GM23338 (cell line): ENCODE measurements at regions not wholly inside any gene's neighbourhood (a gene's known extent, or its start where the extent isn't known, plus 50 kb on each side); places are given as distances from the start of the nearest gene placed in this dataset.

Experiments used
- ATAC-seq: fragments of 200-7000 bp; cut with Tn5 transposase; 3 replicates; pipeline ENCODE4 v1.9.1; 2020
- DNase-seq: peaks from one replicate; pipeline ENCODE4 v3.0.0-alpha.2; 2015; ENCODE audit warnings: low spot score
- H2AFZ ChIP-seq: fragments of 200-600 bp; sonication (generic); 2 replicates; pipeline ENCODE4 v1.8.0; 2016; ENCODE audit warnings: antibody characterized with exemption, mild to moderate bottlenecking, moderate library complexity
- H3F3A ChIP-seq: fragments of 200-600 bp; sonication (generic); replicated peaks from 2 replicates; pipeline ENCODE4 v1.8.0; 2017; ENCODE audit warnings: antibody characterized with exemption, mixed run types, low read depth
- H3K27ac ChIP-seq: fragments of 200-600 bp; sonication (generic); 2 replicates; pipeline ENCODE4 v1.6.1; 2016; ENCODE audit warnings: low read depth
- H3K27me3 ChIP-seq: fragments of 200-600 bp; sonication (generic); 2 replicates; pipeline ENCODE4 v1.8.0; 2016; ENCODE audit warnings: mild to moderate bottlenecking, mixed run types, moderate library complexity; ENCODE audit not compliant: insufficient read depth
- H3K36me3 ChIP-seq: fragments of 200-600 bp; sonication (generic); 2 replicates; pipeline ENCODE4 v1.8.0; 2016; ENCODE audit warnings: mild to moderate bottlenecking; ENCODE audit not compliant: insufficient read depth
- H3K4me1 ChIP-seq: fragments of 200-600 bp; sonication (generic); 2 replicates; pipeline ENCODE4 v1.8.0; 2016; ENCODE audit warnings: mild to moderate bottlenecking, moderate library complexity; ENCODE audit not compliant: insufficient read depth
- H3K4me2 ChIP-seq: fragments of 200-600 bp; sonication (generic); 2 replicates; pipeline ENCODE4 v1.7.1; 2017; ENCODE audit warnings: mixed run types
- H3K4me3 ChIP-seq: fragments of 200-600 bp; sonication (generic); 2 replicates; pipeline ENCODE4 v1.6.1; 2016; ENCODE audit warnings: mixed run types
- H3K79me2 ChIP-seq: fragments of 200-600 bp; sonication (generic); replicated peaks from 2 replicates; pipeline ENCODE4 v1.8.0; 2017; ENCODE audit warnings: mild to moderate bottlenecking; ENCODE audit not compliant: insufficient read depth
- H3K9me2 ChIP-seq: fragments of 200-600 bp; sonication (generic); 2 replicates; pipeline ENCODE4 v1.8.0; 2017; ENCODE audit not compliant: insufficient read depth
- H4K20me1 ChIP-seq: fragments of 200-600 bp; sonication (generic); replicated peaks from 2 replicates; pipeline ENCODE4 v1.8.0; 2017; ENCODE audit warnings: mild to moderate bottlenecking; ENCODE audit not compliant: insufficient read depth
- H3K27ac Mint-ChIP-seq: 2 replicates; pipeline ENCODE4 v1.8.0; 2020; ENCODE audit warnings: inconsistent platforms, mild to moderate bottlenecking, moderate library complexity, mixed read lengths
- H3K27me3 Mint-ChIP-seq: 3 replicates; pipeline ENCODE4 v1.8.0; 2022; ENCODE audit warnings: low read depth, mild to moderate bottlenecking, moderate library complexity, mixed read lengths, inconsistent platforms; ENCODE audit not compliant: insufficient read depth, poor library complexity
- H3K36me3 Mint-ChIP-seq: 3 replicates; pipeline ENCODE4 v1.8.0; 2021; ENCODE audit warnings: low read depth, mild to moderate bottlenecking, inconsistent platforms, moderate library complexity, mixed read lengths
- H3K4me1 Mint-ChIP-seq: 3 replicates; pipeline ENCODE4 v1.8.0; 2020; ENCODE audit warnings: mild to moderate bottlenecking, inconsistent platforms, mixed read lengths
- H3K4me3 Mint-ChIP-seq: 3 replicates; pipeline ENCODE4 v1.8.0; 2021; ENCODE audit warnings: moderate library complexity, mild to moderate bottlenecking, inconsistent platforms, mixed read lengths
- H3K9me3 Mint-ChIP-seq: 3 replicates; pipeline ENCODE4 v1.8.0; 2020; ENCODE audit warnings: moderate library complexity, mild to moderate bottlenecking, inconsistent platforms, mixed read lengths
- CREB1 ChIP-seq: fragments of 250-450 bp; sonication (Bioruptor Pico); IDR thresholded peaks from 2 replicates; pipeline ENCODE4 v1.5.0; 2020; ENCODE audit warnings: low read depth, mild to moderate bottlenecking, moderate library complexity
- CTCF ChIP-seq, 2 experiments: fragments of 200-600 bp in 1 of 2; sonication (generic) in 1 of 2; conservative IDR thresholded peaks; 2 replicates each; pipeline versions ENCODE4 v1.5.1 to v1.6.1; 2016 to 2017; ENCODE audit warnings: antibody characterized with exemption in 2 of 2, low read depth in 2 of 2, mild to moderate bottlenecking in 2 of 2, moderate library complexity in 1 of 2
- ETS1 ChIP-seq: IDR thresholded peaks from 2 replicates; pipeline ENCODE4 v1.6.1; 2016; ENCODE audit warnings: antibody characterized with exemption
- EZH2 ChIP-seq: fragments of 200-600 bp; sonication (generic); IDR thresholded peaks from one replicate; pipeline ENCODE4 v1.8.0; 2017; ENCODE audit warnings: antibody characterized with exemption, mild to moderate bottlenecking, low read depth; ENCODE audit not compliant: unreplicated experiment
- EZH2phosphoT487 ChIP-seq: fragments of 200-600 bp; sonication (generic); IDR thresholded peaks from one replicate; pipeline ENCODE4 v1.8.1; 2018; ENCODE audit warnings: antibody characterized with exemption; ENCODE audit not compliant: unreplicated experiment
- JUNB ChIP-seq: IDR thresholded peaks from one replicate; pipeline ENCODE4 v1.6.1; 2016; ENCODE audit warnings: antibody characterized with exemption; ENCODE audit not compliant: unreplicated experiment
- NANOG ChIP-seq: IDR thresholded peaks from 2 replicates; pipeline ENCODE4 v1.6.1; 2016; ENCODE audit warnings: antibody characterized with exemption, borderline replicate concordance
- POLR2AphosphoS5 ChIP-seq: IDR thresholded peaks from 2 replicates; pipeline ENCODE4 v1.6.1; 2016; ENCODE audit warnings: antibody characterized with exemption, low read depth
- REST ChIP-seq: IDR thresholded peaks from one replicate; pipeline ENCODE4 v1.6.1; 2018; ENCODE audit warnings: antibody characterized with exemption; ENCODE audit not compliant: unreplicated experiment
- STAT1 ChIP-seq: IDR thresholded peaks from one replicate; pipeline ENCODE4 v1.6.1; 2016; ENCODE audit warnings: antibody characterized with exemption; ENCODE audit not compliant: unreplicated experiment
- ZNF114 ChIP-seq: fragments of 250-450 bp; sonication (Bioruptor Pico); IDR thresholded peaks from 2 replicates; pipeline ENCODE4 v1.5.0; 2020; ENCODE audit warnings: mild to moderate bottlenecking, moderate library complexity
- ZNF331 ChIP-seq: fragments of 250-450 bp; sonication (Bioruptor Pico); IDR thresholded peaks from 2 replicates; pipeline ENCODE4 v1.5.0; 2020; ENCODE audit warnings: low read depth, mild to moderate bottlenecking, moderate library complexity
- ZNF462 ChIP-seq: fragments of 250-450 bp; sonication (Bioruptor Pico); IDR thresholded peaks from 2 replicates; pipeline ENCODE4 v1.5.0; 2020; ENCODE audit warnings: mild to moderate bottlenecking, moderate library complexity

- Histone ChIP-seq H2AFZ (0 out of 2 replicates have a peak overlapping the region, but pooled peaks have one; percentile 32), H3K4me2 (no peak overlapping the region), H3K4me1 (no peaks in the 10 kb centered on the region), H3K9me2 (peaks cover 3% of the 10 kb centered on the region; the same call in 1 of the 2 replicates), H3K79me2 (no peaks in the 10 kb centered on the region), H3K36me3 (no peaks in the 10 kb centered on the region), H3K27ac (no peak overlapping the region), H3F3A (no peaks in the 10 kb centered on the region), H3K4me3 (no peak overlapping the region), H3K27me3 (no peaks in the 10 kb centered on the region), H4K20me1 (no peaks in the 10 kb centered on the region)
- DNase-seq = no peak
- TF ChIP-seq JUNB (no peak), REST (no peak), EZH2phosphoT487 (no peak), ETS1 (no peak), ZNF462 (no peak), ZNF114 (CRISPR knock-in tag) (no peak), CREB1 (CRISPR knock-in tag) (no peak), STAT1 (no peak), EZH2 (no peak), NANOG (no peak), POLR2AphosphoS5 (no peak), ZNF331 (CRISPR knock-in tag) (no peak), CTCF (conservative IDR thresholded peaks at IDR 0.05; ENCODE audit: low read depth in 2 of 2) (no peak)
- Mint-ChIP-seq H3K4me3 (no peak overlapping the region), H3K36me3 (no peaks in the 10 kb centered on the region), H3K27ac (no peak overlapping the region), H3K27me3 (peaks cover 8% of the 10 kb centered on the region), H3K9me3 (no peaks in the 10 kb centered on the region; the same call in 2 of the 3 replicates), H3K4me1 (peaks cover 2% of the 10 kb centered on the region; the same call in 1 of the 3 replicates)
- ATAC-seq = no peak
Observed at GRCh38 chr5:174404848-174405247, 319.5 kb upstream of the MSX2 start.
